CD14-positive monocyte (primary cell): ENCODE measurements at regions not wholly inside any gene's neighbourhood (a gene's known extent, or its start where the extent isn't known, plus 50 kb on each side); places are given as distances from the start of the nearest gene placed in this dataset.

ENCODE experiments used
- DNase-seq, 3 donors: peaks; one replicate each; pipeline ENCODE4 v3.0.0-alpha.2; 2011 to 2022
- H2AFZ ChIP-seq: 2 replicates; pipeline ENCODE4 v1.6.0; 2012; ENCODE audit warnings: mild to moderate bottlenecking, low read depth, low read length, inconsistent platforms; ENCODE audit not compliant: insufficient read depth, poor library complexity, severe bottlenecking
- H3K27ac ChIP-seq, 2 donors: 1 replicate in 1 of 2; 2 replicates in 1 of 2; pipeline ENCODE4 v1.5.1; 2012 to 2013; ENCODE audit warnings: low read length in 2 of 2, control low read depth in 1 of 2, inconsistent platforms in 1 of 2, low read depth in 1 of 2, mild to moderate bottlenecking in 1 of 2
- H3K27me3 ChIP-seq, 2 donors: one replicate each; pipeline versions ENCODE4 v1.6.0 to v1.6.1; 2011 to 2013; ENCODE audit warnings: low read length in 2 of 2; ENCODE audit not compliant: control insufficient read depth in 2 of 2, insufficient read depth in 2 of 2
- H3K36me3 ChIP-seq, 2 donors: replicated peaks in 1 of 2; 1 replicate in 1 of 2; 2 replicates in 1 of 2; pipeline versions ENCODE4 v1.5.1 to v1.6.1; 2012 to 2013; ENCODE audit warnings: low read length in 2 of 2, control low read depth in 1 of 2, inconsistent platforms in 1 of 2, mild to moderate bottlenecking in 1 of 2; ENCODE audit not compliant: insufficient read depth in 2 of 2, control insufficient read depth in 1 of 2
- H3K4me1 ChIP-seq, 2 donors: 1 replicate in 1 of 2; 2 replicates in 1 of 2; pipeline versions ENCODE4 v1.5.1 to v1.6.1; 2012 to 2013; ENCODE audit warnings: low read length in 2 of 2, control low read depth in 1 of 2, inconsistent platforms in 1 of 2, mild to moderate bottlenecking in 1 of 2, moderate library complexity in 1 of 2; ENCODE audit not compliant: insufficient read depth in 2 of 2, control insufficient read depth in 1 of 2
- H3K4me2 ChIP-seq: replicated peaks from 2 replicates; pipeline ENCODE3; 2012; ENCODE audit warnings: low read length, moderate library complexity, mild to moderate bottlenecking; ENCODE audit not compliant: poor library complexity, severe bottlenecking; ENCODE audit errors: extremely low read depth
- H3K4me3 ChIP-seq, 3 experiments: fragments of 200-600 bp in 1 of 3; sonication (generic) in 1 of 3; replicated peaks in 1 of 3; 1 replicate in 2 of 3; 2 replicates in 1 of 3; pipeline ENCODE4 v1.5.1; 2011 to 2013; ENCODE audit warnings: low read length in 3 of 3, mild to moderate bottlenecking in 3 of 3, control low read depth in 2 of 3, low read depth in 2 of 3, inconsistent platforms in 1 of 3, moderate library complexity in 1 of 3
- H3K79me2 ChIP-seq: 2 replicates; pipeline ENCODE4 v1.6.0; 2012; ENCODE audit warnings: mild to moderate bottlenecking, control low read depth, inconsistent platforms, low read length, moderate library complexity; ENCODE audit not compliant: insufficient read depth
- H3K9ac ChIP-seq: 2 replicates; pipeline ENCODE4 v1.6.0; 2017; ENCODE audit warnings: low read length, mild to moderate bottlenecking; ENCODE audit not compliant: insufficient read depth, poor library complexity, severe bottlenecking
- H3K9me3 ChIP-seq, 2 donors: replicated peaks in 1 of 2; 1 replicate in 1 of 2; 2 replicates in 1 of 2; pipeline versions ENCODE4 v1.5.1 to v1.6.1; 2012 to 2013; ENCODE audit warnings: low read length in 2 of 2, control low read depth in 1 of 2; ENCODE audit not compliant: control insufficient read depth in 1 of 2, insufficient read depth in 1 of 2
- H4K20me1 ChIP-seq: 2 replicates; pipeline ENCODE4 v1.6.0; 2012; ENCODE audit warnings: mild to moderate bottlenecking, low read length, control low read depth, moderate library complexity; ENCODE audit not compliant: insufficient read depth
- H3K27ac Mint-ChIP-seq, 7 donors: one replicate each; pipeline ENCODE4 v1.8.0; 2020; ENCODE audit warnings: mild to moderate bottlenecking in 7 of 7, mixed read lengths in 7 of 7, moderate library complexity in 6 of 7, inconsistent platforms in 2 of 7
- H3K27me3 Mint-ChIP-seq, 3 donors: one replicate each; pipeline ENCODE4 v1.8.0; 2021 to 2022; ENCODE audit warnings: low read depth in 3 of 3, mild to moderate bottlenecking in 3 of 3, mixed read lengths in 3 of 3, moderate library complexity in 3 of 3, inconsistent platforms in 1 of 3
- H3K36me3 Mint-ChIP-seq, 2 donors: one replicate each; pipeline ENCODE4 v1.8.0; 2020; ENCODE audit warnings: mixed read lengths in 2 of 2, inconsistent platforms in 1 of 2, mild to moderate bottlenecking in 1 of 2
- H3K4me1 Mint-ChIP-seq: one replicate; pipeline ENCODE4 v1.8.0; 2020; ENCODE audit warnings: mild to moderate bottlenecking, mixed read lengths
- H3K4me3 Mint-ChIP-seq, 2 donors: one replicate each; pipeline ENCODE4 v1.8.0; 2020; ENCODE audit warnings: mild to moderate bottlenecking in 2 of 2, mixed read lengths in 2 of 2, moderate library complexity in 1 of 2
- H3K9me3 Mint-ChIP-seq, 7 donors: one replicate each; pipeline ENCODE4 v1.8.0; 2020 to 2022; ENCODE audit warnings: mixed read lengths in 7 of 7, mild to moderate bottlenecking in 6 of 7, moderate library complexity in 6 of 7, inconsistent platforms in 2 of 7
- WGBS: methylation state at CpG from one replicate; pipeline ENCODE4 v1.1.5; 2013; ENCODE audit warnings: missing lambda C conversion rate; ENCODE audit not compliant: insufficient coverage; 5-methylcytosine and 5-hydroxymethylcytosine counted together
- intact Hi-C, 2 donors: fragments of 100-400 bp; cut with micrococcal nuclease; formaldehyde crosslinking; loops; one replicate each; pipeline versions ENCODE4 v1.15.0 to v1.15.1; 2023
- TF ChIP-seq, protein P1 (sequence below): fragments of 200-600 bp; IDR thresholded peaks from one replicate; pipeline ENCODE4 v1.8.0; 2022; ENCODE audit warnings: antibody characterized with exemption, mild to moderate bottlenecking

- Histone ChIP-seq H3K27me3 (no peaks in the 10 kb centered on the region), H3K27ac (no peak overlapping the region), H3K4me3 (no peak overlapping the region), H3K79me2 (no peaks in the 10 kb centered on the region), H2AFZ (no peak overlapping the region), H3K4me2 (no peak overlapping the region), H3K9me3 (no peaks in the 10 kb centered on the region), H3K4me1 (no peaks in the 10 kb centered on the region), H3K9ac (no peak overlapping the region), H4K20me1 (no peaks in the 10 kb centered on the region), H3K36me3 (no peaks in the 10 kb centered on the region)
- TF ChIP-seq, protein P1, sequence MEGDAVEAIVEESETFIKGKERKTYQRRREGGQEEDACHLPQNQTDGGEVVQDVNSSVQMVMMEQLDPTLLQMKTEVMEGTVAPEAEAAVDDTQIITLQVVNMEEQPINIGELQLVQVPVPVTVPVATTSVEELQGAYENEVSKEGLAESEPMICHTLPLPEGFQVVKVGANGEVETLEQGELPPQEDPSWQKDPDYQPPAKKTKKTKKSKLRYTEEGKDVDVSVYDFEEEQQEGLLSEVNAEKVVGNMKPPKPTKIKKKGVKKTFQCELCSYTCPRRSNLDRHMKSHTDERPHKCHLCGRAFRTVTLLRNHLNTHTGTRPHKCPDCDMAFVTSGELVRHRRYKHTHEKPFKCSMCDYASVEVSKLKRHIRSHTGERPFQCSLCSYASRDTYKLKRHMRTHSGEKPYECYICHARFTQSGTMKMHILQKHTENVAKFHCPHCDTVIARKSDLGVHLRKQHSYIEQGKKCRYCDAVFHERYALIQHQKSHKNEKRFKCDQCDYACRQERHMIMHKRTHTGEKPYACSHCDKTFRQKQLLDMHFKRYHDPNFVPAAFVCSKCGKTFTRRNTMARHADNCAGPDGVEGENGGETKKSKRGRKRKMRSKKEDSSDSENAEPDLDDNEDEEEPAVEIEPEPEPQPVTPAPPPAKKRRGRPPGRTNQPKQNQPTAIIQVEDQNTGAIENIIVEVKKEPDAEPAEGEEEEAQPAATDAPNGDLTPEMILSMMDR = no peak
- no peaks in the 10 kb centered on the region for H3K4me1 Mint-ChIP-seq
- no peak overlapping the region for H3K27ac Mint-ChIP-seq
- 96% methylated on average over 7 of the region's 8 CpGs for WGBS
- H3K36me3 Mint-ChIP-seq = no peaks in the 10 kb centered on the region
- no peak overlapping the region for H3K4me3 Mint-ChIP-seq
- DNase-seq = no peak
- intact Hi-C loops = no loop called here
- H3K27me3 Mint-ChIP-seq = peaks cover 2 to 4% (median 3%) of the 10 kb centered on the region in 3 donors
- peaks cover 0 to 6% (median 0%) of the 10 kb centered on the region in 7 donors for H3K9me3 Mint-ChIP-seq
Observed at GRCh38 chr1:115227346-115228082, 110.5 kb downstream of the NGF start.

DNA sequence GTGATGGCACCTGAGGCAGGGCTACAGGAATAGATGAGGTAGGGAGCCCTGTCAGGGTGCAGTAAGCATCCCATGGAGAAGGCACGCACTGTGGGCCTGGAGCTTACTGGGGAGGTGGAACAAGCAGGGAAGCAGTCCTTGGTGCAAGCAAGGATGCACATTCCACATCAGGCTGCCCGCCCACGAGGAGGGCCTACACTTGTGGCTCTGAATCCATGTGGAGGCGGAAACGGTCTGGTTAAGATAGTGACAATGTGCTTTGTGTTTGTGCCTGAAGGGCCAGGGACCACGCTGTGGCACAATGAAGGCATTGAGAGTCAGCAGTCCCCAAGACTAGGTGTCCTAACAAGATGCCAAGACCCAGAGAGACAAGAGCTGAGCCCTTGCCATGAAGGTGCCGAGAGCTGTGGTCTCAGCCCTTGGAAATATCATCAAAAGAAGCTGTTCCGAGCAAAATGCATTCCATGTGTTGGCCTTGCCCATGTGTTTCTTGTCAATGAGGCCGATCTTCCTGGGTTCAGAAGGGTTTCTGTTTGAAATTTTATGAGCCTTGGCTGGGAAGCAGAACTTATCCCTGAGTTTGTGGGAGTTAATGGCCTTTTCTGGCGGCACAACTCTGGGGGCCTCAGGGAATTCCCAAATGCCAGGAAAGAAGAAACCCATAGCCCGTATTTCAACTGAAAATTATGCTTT lies 111.9 kb downstream of the NGF start:
- Mint-ChIP-seq H3K27ac (no peak overlapping the region), H3K36me3 (no peaks in the 10 kb centered on the region), H3K9me3 (peaks cover 0 to 6% (median 0%) of the 10 kb centered on the region in 7 donors), H3K4me3 (no peak overlapping the region), H3K4me1 (no peaks in the 10 kb centered on the region), H3K27me3 (peaks cover 2 to 4% (median 3%) of the 10 kb centered on the region in 3 donors)
- no peaks in the 10 kb centered on the region for H3K4me1 ChIP-seq
- H3K27ac ChIP-seq = no peak overlapping the region
- no peak overlapping the region for H3K9ac ChIP-seq
- 85% methylated on average over 8 of the region's 11 CpGs for WGBS
- H2AFZ ChIP-seq = no peak overlapping the region
- no peak for DNase-seq
- no peaks in the 10 kb centered on the region for H3K27me3 ChIP-seq
- no peak overlapping the region for H3K4me2 ChIP-seq
- H3K9me3 ChIP-seq = no peaks in the 10 kb centered on the region
- intact Hi-C loops = no loop called here
- H3K4me3 ChIP-seq = no peak overlapping the region
- no peaks in the 10 kb centered on the region for H3K79me2 ChIP-seq
- H3K36me3 ChIP-seq = no peaks in the 10 kb centered on the region
- H4K20me1 ChIP-seq = no peaks in the 10 kb centered on the region
- TF ChIP-seq, protein P1 = no peak
